ENCODE measurements at regions not wholly inside any gene's neighbourhood (a gene's known extent, or its start where the extent isn't known, plus 50 kb on each side); places are given as distances from the start of the nearest gene placed in this dataset.
"Not testable (repeated sequence)": the region's sequence is repeated elsewhere in the genome, so short reads cannot be mapped to it uniquely, and the experiment has no call there.

DNA sequence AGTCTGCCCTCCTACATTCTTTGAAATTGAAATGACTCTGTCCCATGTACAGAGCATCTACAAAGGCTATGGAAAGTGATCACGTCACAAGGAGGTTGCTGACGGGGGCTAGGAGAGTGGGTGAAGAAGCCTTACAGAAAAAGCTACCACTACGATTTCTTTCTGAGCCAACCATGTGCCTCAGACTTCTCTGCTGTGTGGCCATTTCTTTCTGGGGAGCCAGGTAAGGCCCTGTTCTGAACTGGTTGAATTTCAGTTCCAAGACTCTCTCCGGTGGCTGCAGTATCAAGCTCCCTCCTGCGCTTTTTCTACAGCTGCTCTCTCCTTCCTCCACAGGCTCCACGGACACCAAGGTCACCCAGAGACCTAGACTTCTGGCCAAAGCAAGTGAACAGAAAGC is 112.5 kb upstream of the PRSS1 start:
- DNase-seq (ENCODE audit: low spot score): no peak

GRCh38 chr7:142636107-142636506 is 113.2 kb upstream of the PRSS1 start:
- DNase-seq (ENCODE audit: low spot score): not testable (repeated sequence)

- peak; percentile 88 for DNase-seq (ENCODE audit: low spot score)
Measured at GRCh38 chr7:142632271-142633134, 116.8 kb upstream of the PRSS1 start.

DNA sequence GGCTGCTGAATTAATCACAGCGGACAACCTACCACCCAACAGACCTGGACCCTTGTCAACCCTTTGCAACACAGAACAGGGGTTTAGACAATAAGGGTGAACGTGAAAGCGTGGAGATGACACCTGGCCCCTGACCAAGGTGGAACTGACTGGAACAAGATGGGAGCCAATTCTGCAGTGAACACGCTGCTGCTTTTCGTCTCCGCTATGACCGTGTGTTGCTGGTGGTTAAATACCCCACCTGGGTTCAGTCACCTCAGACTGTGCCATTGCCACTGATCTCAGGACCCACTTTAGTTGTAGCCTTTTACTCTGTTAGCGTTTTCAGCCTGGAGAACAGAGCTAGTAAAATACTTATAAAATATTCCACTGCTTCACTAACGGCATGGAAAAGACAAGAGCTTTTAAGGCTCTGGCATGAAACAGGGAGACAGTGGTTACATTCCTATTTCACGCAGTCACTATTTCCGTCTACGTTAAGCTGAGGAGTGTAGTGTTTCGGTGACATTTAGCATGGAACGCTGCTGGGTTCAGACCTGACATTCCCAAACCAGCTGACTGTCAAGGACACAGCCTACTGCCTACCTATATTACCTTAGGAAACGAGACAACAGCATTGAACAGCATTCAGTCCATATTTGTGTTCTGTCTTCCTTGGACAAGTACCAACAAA is 119.5 kb upstream of the PRSS1 start:
- DNase-seq (ENCODE audit: low spot score): no peak

DNA sequence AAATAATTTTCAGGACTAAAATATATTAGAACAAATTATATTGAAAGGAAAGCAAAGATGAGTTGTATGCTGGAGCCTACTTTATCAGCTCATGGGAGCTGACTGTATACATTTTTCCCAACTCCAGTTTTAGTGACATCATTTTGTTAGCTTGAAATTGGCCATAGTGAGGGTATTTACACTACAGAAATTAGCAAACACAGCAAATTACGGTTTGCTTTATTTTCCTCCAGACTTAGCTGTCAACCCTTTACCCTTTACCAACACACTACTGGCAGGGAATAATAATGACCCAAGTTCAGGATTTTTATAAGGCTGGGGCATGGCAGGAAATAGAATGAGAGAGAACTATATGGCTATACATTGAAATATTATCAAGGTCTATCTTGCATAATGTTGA is 120.3 kb upstream of the PRSS1 start:
- DNase-seq (ENCODE audit: low spot score): no peak

- DNase-seq (ENCODE audit: low spot score): not testable (repeated sequence)
Measured at GRCh38 chr7:142627223-142627622, 122.0 kb upstream of the PRSS1 start.

- DNase-seq (ENCODE audit: low spot score): peak; percentile 47
Measured at GRCh38 chr7:142626420-142627035, 122.7 kb upstream of the PRSS1 start.

- not testable (repeated sequence) for DNase-seq (ENCODE audit: low spot score)
Measured at GRCh38 chr7:142625216-142625615, 124.1 kb upstream of the PRSS1 start.

DNA sequence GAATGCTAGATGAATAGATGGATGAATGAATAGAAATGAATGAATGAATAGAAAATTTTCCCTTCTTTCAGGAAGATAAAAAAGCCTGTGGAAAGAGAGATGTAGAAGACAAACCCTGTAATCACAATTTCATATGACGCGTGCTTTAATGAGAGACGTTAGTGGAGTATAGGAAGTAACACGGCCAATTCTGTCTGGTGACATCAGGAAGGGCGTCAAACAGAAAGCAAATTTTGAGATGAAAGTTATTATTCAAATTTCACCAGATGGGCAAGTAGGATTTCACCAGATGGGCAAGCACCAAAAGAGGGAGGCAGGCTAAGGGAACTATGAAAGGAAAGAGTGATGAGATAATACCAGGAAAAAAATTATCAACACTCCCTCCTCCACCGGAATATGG is 128.9 kb upstream of the PRSS1 start:
- no peak for DNase-seq (ENCODE audit: low spot score)

DNA sequence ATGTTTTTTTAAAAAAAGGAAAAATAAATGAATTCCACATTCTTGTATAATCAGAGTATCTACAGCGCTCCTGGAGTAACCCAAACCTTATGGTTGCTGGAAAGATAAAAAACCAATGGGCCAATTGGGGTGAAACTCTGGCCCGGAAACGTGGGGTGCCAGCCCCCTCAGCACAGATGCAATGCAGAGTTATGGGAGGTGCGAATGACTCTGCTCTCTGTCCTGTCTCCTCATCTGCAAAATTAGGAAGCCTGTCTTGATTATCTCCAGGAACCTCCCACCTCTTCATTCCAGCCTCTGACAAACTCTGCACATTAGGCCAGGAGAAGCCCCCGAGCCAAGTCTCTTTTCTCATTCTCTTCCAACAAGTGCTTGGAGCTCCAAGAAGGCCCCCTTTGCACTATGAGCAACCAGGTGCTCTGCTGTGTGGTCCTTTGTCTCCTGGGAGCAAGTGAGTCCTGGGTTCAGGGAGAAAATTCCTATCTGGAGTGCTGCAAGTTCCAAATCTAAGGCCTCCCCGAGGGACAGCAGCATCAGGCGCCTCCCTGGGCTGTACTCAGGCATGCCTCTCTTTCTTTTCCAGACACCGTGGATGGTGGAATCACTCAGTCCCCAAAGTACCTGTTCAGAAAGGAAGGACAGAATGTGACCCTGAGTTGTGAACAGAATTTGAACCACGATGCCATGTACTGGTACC is 130.5 kb upstream of the PRSS1 start:
- no peak for DNase-seq (ENCODE audit: low spot score)

DNA sequence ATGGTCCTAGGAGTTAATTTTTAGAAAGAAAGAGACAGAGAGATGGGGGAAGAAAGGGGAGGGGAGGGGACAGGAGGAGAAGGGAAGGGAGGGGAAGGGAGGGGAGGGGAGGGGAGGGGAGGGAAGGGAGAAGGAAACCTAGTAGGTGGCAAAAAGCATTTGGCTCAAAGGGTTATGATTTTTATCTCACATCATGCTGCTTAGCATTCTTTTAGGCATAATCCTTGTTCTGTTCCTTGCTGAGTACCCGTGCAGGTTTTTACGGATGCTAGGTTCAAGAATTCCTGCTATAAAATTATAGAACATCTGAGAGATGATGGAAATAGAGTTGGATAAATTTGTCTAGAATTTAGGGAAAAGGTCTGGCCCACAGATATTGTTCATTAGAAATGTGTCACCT is 132.4 kb upstream of the PRSS1 start:
- DNase-seq (ENCODE audit: low spot score): no peak

- peak; percentile 54 for DNase-seq (ENCODE audit: low spot score)
Measured at GRCh38 chr7:142616121-142616643, 133.1 kb upstream of the PRSS1 start.

DNA sequence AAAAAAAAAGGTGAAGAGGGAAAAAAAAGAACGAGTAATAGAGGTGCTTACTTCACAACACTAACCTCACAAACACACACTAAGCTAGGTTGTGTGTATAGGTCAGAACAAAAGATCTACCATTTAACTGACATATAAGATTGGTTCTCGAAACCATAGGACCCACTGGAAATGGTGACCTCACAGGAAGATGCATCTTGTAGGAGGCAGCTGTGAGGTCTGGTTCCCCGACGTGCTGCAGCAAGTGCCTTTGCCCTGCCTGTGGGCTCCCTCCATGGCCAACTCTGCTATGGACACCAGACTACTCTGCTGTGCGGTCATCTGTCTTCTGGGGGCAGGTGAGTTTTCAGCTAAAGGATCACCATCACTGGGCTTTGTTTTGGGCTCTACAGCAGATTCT is 133.8 kb upstream of the PRSS1 start:
- no peak for DNase-seq (ENCODE audit: low spot score)

GRCh38 chr7:142614116-142614515 is 135.2 kb upstream of the PRSS1 start:
- DNase-seq (ENCODE audit: low spot score): no peak

GRCh38 chr7:142612237-142612881 is 136.9 kb upstream of the PRSS1 start:
- peak; percentile 43 for DNase-seq (ENCODE audit: low spot score)

GRCh38 chr7:142611566-142612236 is 137.6 kb upstream of the PRSS1 start:
- DNase-seq (ENCODE audit: low spot score): no peak

DNA sequence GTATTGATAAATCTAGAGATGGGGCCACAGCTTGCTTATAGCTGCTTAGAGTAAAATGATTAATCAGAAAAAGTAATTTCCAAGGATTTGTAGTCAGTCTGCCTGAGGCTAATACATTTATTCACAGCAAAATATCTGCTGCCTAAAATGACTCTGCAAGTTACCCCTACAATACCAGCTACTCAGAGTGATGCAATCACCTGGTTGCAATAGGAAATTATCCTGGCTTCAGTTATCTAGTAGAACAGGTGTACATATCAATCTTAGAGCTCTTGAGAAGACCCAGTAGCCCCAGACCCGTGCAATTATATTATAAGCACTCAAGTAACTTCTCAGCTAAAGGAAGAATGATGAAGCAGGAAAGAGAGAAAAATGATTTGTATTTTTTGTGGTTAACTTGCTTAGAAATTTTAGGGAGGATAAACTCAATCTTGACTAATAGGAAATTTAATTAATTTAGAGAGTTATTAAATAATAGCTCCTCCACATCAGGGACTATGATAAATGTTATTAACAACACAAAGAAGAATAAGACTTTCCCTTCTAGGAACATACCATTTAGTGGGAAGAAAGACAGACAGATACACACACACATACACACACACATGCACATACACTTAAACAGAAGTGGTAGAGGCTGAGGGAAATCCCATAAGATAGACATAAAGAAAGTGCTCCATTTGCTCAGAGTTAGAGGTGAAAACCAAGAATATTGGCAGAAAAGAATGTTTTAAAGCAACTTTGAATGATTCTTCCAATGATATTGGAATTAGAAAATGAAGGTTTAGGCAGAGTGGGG is 140.4 kb upstream of the PRSS1 start:
- no peak for DNase-seq (ENCODE audit: low spot score)

DNA sequence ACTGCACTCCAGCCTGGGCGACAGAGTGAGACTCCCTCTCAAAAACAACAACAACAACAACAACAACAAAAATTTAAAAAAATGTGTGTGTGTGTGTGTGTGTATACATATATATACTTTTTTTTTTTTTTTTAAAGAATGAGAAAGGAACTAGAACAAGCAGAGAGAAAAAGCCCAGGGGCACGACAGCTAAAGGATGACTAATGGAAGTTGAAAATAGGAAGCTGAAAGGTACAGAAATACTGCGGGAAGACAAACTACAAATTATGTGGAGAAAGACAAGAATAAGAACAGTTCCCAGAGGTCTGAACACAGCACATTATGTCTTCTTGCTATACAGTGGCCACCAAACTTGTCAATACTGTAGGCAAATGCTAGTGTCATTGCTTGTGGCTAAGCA is 141.9 kb upstream of the PRSS1 start:
- no peak for DNase-seq (ENCODE audit: low spot score)

DNA sequence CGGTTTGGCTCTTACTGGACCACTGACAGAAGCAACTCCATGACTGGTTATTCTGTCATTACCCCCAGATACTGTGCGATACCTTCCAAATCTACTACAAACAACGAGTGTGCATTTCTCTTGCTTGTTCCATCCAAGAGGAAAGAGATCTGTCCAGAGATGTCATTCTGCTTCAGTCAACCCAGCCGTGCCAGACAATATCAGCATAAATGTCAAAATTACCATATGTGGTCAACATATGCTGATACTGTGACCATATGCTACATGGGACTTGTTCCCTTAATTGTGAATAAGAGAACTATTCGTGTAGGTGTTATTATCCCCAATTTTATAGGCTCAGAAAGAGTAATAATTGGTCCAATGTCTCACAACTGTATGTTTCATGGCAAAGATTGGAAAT is 143.2 kb upstream of the PRSS1 start:
- peak; percentile 52 for DNase-seq (ENCODE audit: low spot score)

GRCh38 chr7:142604671-142605070 is 144.6 kb upstream of the PRSS1 start:
- no peak for DNase-seq (ENCODE audit: low spot score)

Data from cerebellar cortex (tissue), 1 donor.